HepG2 (cell line): ENCODE measurements at regions not wholly inside any gene's neighbourhood (a gene's known extent, or its start where the extent isn't known, plus 50 kb on each side); places are given as distances from the start of the nearest gene placed in this dataset.

ENCODE experiments used
- ATAC-seq: fragments of 200-7000 bp; cut with Tn5 transposase; 3 replicates; pipeline ENCODE4 v1.9.1; 2020; ENCODE audit warnings: mild to moderate bottlenecking, moderate library complexity
- BruUV-seq: library from RNA; stranded (reverse); fragments of 400-500 nt; replicated peaks from 2 replicates; lab custom pipeline; 2021; lab: Mats Ljungman, UMichigan
- CTCF ChIA-PET: fragments of 300-600 bp; formaldehyde crosslinking; extraction: SDS; loops from one replicate; lab custom pipeline; 2021; ENCODE audit warnings: low total read pairs, inconsistent platforms, low intra/inter-chr PET ratio; lab: Yijun Ruan, JAX
- POLR2A ChIA-PET: fragments of 350-600 bp; sonication (Branson Sonifier 250); formaldehyde crosslinking; loops from one replicate; lab custom pipeline; 2020; ENCODE audit warnings: antibody characterized with exemption, inconsistent platforms; lab: Yijun Ruan, JAX
- DNase-seq: peaks from one replicate; pipeline ENCODE4 v3.0.0-alpha.2; 2015; ENCODE audit warnings: low spot score
- FAIRE-seq: peaks from 3 replicates; lab custom pipeline; 2011; peaks lifted over from hg19 to GRCh38; lab: Jason Lieb, UNC
- H2AFZ ChIP-seq: one replicate; pipeline ENCODE4 v1.6.1; 2011; ENCODE audit warnings: low read length, inconsistent platforms
- H3K27ac ChIP-seq: fragments of 300-600 bp; 3 replicates; pipeline ENCODE4 v1.8.0; 2011; ENCODE audit warnings: mixed run types, mild to moderate bottlenecking, mixed read lengths, low read length, inconsistent platforms; ENCODE audit not compliant: insufficient read depth; ENCODE audit errors: extremely low read length
- H3K27me3 ChIP-seq, 2 experiments: fragments of 200-600 bp in 1 of 2; 2 replicates in 1 of 2; 3 replicates in 1 of 2; pipeline versions ENCODE4 v1.6.0 to v1.8.0; 2011; ENCODE audit warnings: low read length in 2 of 2, mild to moderate bottlenecking in 2 of 2, moderate library complexity in 2 of 2, inconsistent platforms in 1 of 2; ENCODE audit not compliant: insufficient read depth in 2 of 2, control insufficient read depth in 1 of 2
- H3K36me3 ChIP-seq, 2 experiments: fragments of 200-600 bp in 1 of 2; replicated peaks in 1 of 2; 2 replicates in 1 of 2; 3 replicates in 1 of 2; pipeline versions ENCODE4 v1.5.1 to v1.8.0; 2011; ENCODE audit warnings: low read length in 2 of 2, inconsistent platforms in 1 of 2; ENCODE audit not compliant: insufficient read depth in 2 of 2, control insufficient read depth in 1 of 2
- H3K4me1 ChIP-seq: 2 replicates; pipeline ENCODE4 v1.5.1; 2012; ENCODE audit warnings: low read length, inconsistent platforms; ENCODE audit not compliant: insufficient read depth
- H3K4me2 ChIP-seq: 2 replicates; pipeline ENCODE4 v1.6.0; 2011; ENCODE audit warnings: low read depth, low read length, inconsistent platforms
- H3K4me3 ChIP-seq, 3 experiments: fragments of 200-600 bp in 1 of 3; sonication (generic), shearing (Covaris generic) in 1 of 3; replicated peaks in 1 of 3; 2 replicates each; pipeline ENCODE4 v1.5.1; 2011 to 2016; ENCODE audit warnings: low read length in 3 of 3, inconsistent platforms in 2 of 3, low read depth in 2 of 3, mild to moderate bottlenecking in 2 of 3, control low read depth in 1 of 3, mixed read lengths in 1 of 3; ENCODE audit not compliant: insufficient read depth in 1 of 3
- H3K79me2 ChIP-seq: one replicate; pipeline ENCODE4 v1.6.1; 2011; ENCODE audit warnings: low read length, inconsistent platforms; ENCODE audit not compliant: insufficient read depth
- H3K9ac ChIP-seq: 2 replicates; pipeline ENCODE4 v1.6.0; 2011; ENCODE audit warnings: mild to moderate bottlenecking, low read depth, low read length, inconsistent platforms; ENCODE audit not compliant: insufficient read depth
- H3K9me3 ChIP-seq: 2 replicates; pipeline ENCODE4 v1.5.1; 2012; ENCODE audit warnings: mild to moderate bottlenecking, low read length
- H4K20me1 ChIP-seq: 2 replicates; pipeline ENCODE4 v1.6.0; 2011; ENCODE audit warnings: inconsistent platforms, mild to moderate bottlenecking, low read length, moderate library complexity; ENCODE audit not compliant: insufficient read depth
- AGO2 ChIP-seq: fragments of 200-400 bp; formaldehyde crosslinking; optimal IDR thresholded peaks from 2 replicates; pipeline ENCODE3; 2017; ENCODE audit warnings: mild to moderate bottlenecking, low read depth, low read length, moderate library complexity
- DNMT1 ChIP-seq: sonication (generic); formaldehyde crosslinking; IDR thresholded peaks from 2 replicates; pipeline ENCODE4 v1.5.1; 2020; ENCODE audit warnings: mild to moderate bottlenecking, missing genetic modification reagents
- JUND ChIP-seq: sonication (generic); formaldehyde crosslinking; IDR thresholded peaks from 2 replicates; pipeline ENCODE4 v1.8.0; 2022; ENCODE audit warnings: mild to moderate bottlenecking, missing genetic modification reagents
- NFYB ChIP-seq: sonication (generic); formaldehyde crosslinking; IDR thresholded peaks from 2 replicates; pipeline ENCODE4 v1.4.0; 2020; ENCODE audit warnings: missing genetic modification reagents
- ZEB1 ChIP-seq: IDR thresholded peaks from 2 replicates; pipeline ENCODE4 v1.6.1; 2012; ENCODE audit warnings: mild to moderate bottlenecking, low read depth, inconsistent platforms; ENCODE audit not compliant: insufficient replicate concordance
- ZNF496 ChIP-seq: sonication (generic); formaldehyde crosslinking; IDR thresholded peaks from 2 replicates; pipeline ENCODE4 v1.8.1; 2023; ENCODE audit warnings: mild to moderate bottlenecking, moderate library complexity, missing genetic modification reagents; ENCODE audit not compliant: insufficient replicate concordance
- ZNF546 ChIP-seq: sonication (generic); formaldehyde crosslinking; conservative IDR thresholded peaks from 2 replicates; pipeline ENCODE4 v1.8.1; 2023; ENCODE audit warnings: mild to moderate bottlenecking, missing genetic modification reagents
- ZNF629 ChIP-seq: sonication (generic); formaldehyde crosslinking; conservative IDR thresholded peaks from 2 replicates; pipeline ENCODE4 v1.5.0; 2020; ENCODE audit warnings: missing genetic modification reagents
- ZNF775 ChIP-seq: sonication (generic); formaldehyde crosslinking; IDR thresholded peaks from 2 replicates; pipeline ENCODE4 v1.4.0; 2020; ENCODE audit warnings: missing genetic modification reagents, mild to moderate bottlenecking, moderate library complexity, borderline replicate concordance
- ZSCAN12 ChIP-seq: sonication (generic); formaldehyde crosslinking; IDR thresholded peaks from 2 replicates; pipeline ENCODE4 v1.9.0; 2021; ENCODE audit warnings: mild to moderate bottlenecking, missing genetic modification reagents
- WGBS: methylation state at CpG from one replicate; pipeline ENCODE4 v1.1.6; 2017; ENCODE audit warnings: low lambda C conversion rate; 5-methylcytosine and 5-hydroxymethylcytosine counted together
- in situ Hi-C: cut with HindIII; loops from 2 replicates; pipeline ENCODE4 v1.10.0; 2017; ENCODE audit warnings: low pct_unique_long_range_greater_than_20kb; ENCODE audit not compliant: extremely low pct_ligation_motif_present
- intact Hi-C: fragments of 100-400 bp; cut with micrococcal nuclease; formaldehyde crosslinking; loops from one replicate; pipeline ENCODE4 v1.10.0; 2022; ENCODE audit not compliant: unreplicated experiment

GRCh38 chr20:39717936-39718335, 755.8 kb downstream of the DHX35 start:
- Histone ChIP-seq H3K4me2 (no peak overlapping the region), H3K79me2 (no peaks in the 10 kb centered on the region), H3K27me3 (no peaks in the 10 kb centered on the region), H2AFZ (no peak overlapping the region), H3K36me3 (no peaks in the 10 kb centered on the region), H3K4me1 (no peaks in the 10 kb centered on the region), H3K27ac (no peak overlapping the region), H3K9me3 (peaks cover 94% of the 10 kb centered on the region), H3K4me3 (no peak overlapping the region), H3K9ac (no peak overlapping the region), H4K20me1 (no peaks in the 10 kb centered on the region)
- intact Hi-C loops (no loop called here), in situ Hi-C loops (no loop called here)
- DNase-seq: no peak
- ChIA-PET CTCF (no interaction called here), POLR2A (no interaction called here)
- 14% methylated on average over 5 of the region's 5 CpGs for WGBS
- FAIRE-seq: no peak
- no peak for ATAC-seq
- no TSS peak for BruUV-seq
- no peak for TF ChIP-seq ZEB1
- TF ChIP-seq AGO2: no peak
- TF ChIP-seq ZNF496 (CRISPR knock-in tag): no peak
- no peak for TF ChIP-seq ZNF629
- no peak for TF ChIP-seq ZSCAN12 (CRISPR knock-in tag)
- TF ChIP-seq, all 625 proteins: peak for 0

GRCh38 chr20:39716796-39717341, 754.7 kb downstream of the DHX35 start:
- Histone ChIP-seq H2AFZ (no peak overlapping the region), H3K79me2 (no peaks in the 10 kb centered on the region), H4K20me1 (no peaks in the 10 kb centered on the region), H3K4me3 (no peak overlapping the region), H3K27ac (no peak overlapping the region), H3K4me2 (no peak overlapping the region), H3K4me1 (no peaks in the 10 kb centered on the region), H3K9ac (no peak overlapping the region), H3K9me3 (peaks cover 95% of the 10 kb centered on the region), H3K27me3 (no peaks in the 10 kb centered on the region), H3K36me3 (no peaks in the 10 kb centered on the region)
- no TSS peak for BruUV-seq
- in situ Hi-C loops (no loop called here), intact Hi-C loops (no loop called here)
- CTCF ChIA-PET: no interaction called here
- no peak for ATAC-seq
- POLR2A ChIA-PET: no interaction called here
- TF ChIP-seq ZNF546 (CRISPR knock-in tag): no peak
- no peak for TF ChIP-seq JUND (CRISPR knock-in tag)
- no peak for TF ChIP-seq NFYB (CRISPR knock-in tag)
- no peak for TF ChIP-seq ZNF775 (CRISPR knock-in tag)
- TF ChIP-seq DNMT1 (CRISPR knock-in tag): no peak
- FAIRE-seq: no peak
- DNase-seq: no peak
- 0% methylated on average over 1 of the region's 1 CpG for WGBS
